Breast epithelium (tissue), 3 donors: ENCODE measurements at regions not wholly inside any gene's neighbourhood (a gene's known extent, or its start where the extent isn't known, plus 50 kb on each side); places are given as distances from the start of the nearest gene placed in this dataset.

ENCODE experiments used
- CTCF ChIP-seq, 3 donors: fragments of 450-650 bp; IDR thresholded peaks; one replicate each; pipeline ENCODE4 v1.5.1; 2016 to 2017; ENCODE audit warnings: antibody characterized with exemption in 3 of 3, mild to moderate bottlenecking in 3 of 3, moderate library complexity in 3 of 3
- POLR2A ChIP-seq: fragments of 450-650 bp; IDR thresholded peaks from one replicate; pipeline ENCODE4 v1.6.1; 2016; ENCODE audit warnings: antibody characterized with exemption, mild to moderate bottlenecking, moderate library complexity
- POLR2AphosphoS5 ChIP-seq, 3 donors: sonication (generic); formaldehyde crosslinking; IDR thresholded peaks; one replicate each; pipeline ENCODE4 v1.6.1; 2017; ENCODE audit warnings: antibody characterized with exemption in 3 of 3

DNA sequence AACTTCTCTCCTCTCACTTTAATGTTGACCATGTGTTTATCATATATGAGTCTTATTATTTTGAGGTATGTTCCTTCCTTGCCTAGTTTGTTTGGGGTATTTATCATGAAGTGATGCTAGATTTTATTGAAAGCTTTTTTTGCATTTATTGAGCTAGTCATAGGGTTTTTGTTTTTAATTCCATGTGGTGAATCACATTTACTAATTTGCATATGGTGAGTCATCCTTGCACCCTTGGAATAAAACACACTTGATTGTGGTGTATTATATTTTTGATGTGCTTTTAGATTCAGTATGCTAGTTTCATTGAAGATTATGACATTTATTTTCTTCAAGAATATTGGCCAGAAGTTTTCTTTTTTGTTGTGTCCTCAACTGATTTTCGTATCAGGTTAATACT is 464.6 kb downstream of the PCDH18 start:
- TF ChIP-seq POLR2AphosphoS5 (IDR thresholded peaks at IDR 0.05), result no peak
- no peak for TF ChIP-seq CTCF (IDR thresholded peaks at IDR 0.05)
- no peak for TF ChIP-seq POLR2A
